Activated CD4-positive, alpha-beta T cell treated with anti-CD3 and anti-CD28 coated beads for 48 hours (primary cell): ENCODE measurements at regions not wholly inside any gene's neighbourhood (a gene's known extent, or its start where the extent isn't known, plus 50 kb on each side); places are given as distances from the start of the nearest gene placed in this dataset.
"Not testable (repeated sequence)": the region's sequence is repeated elsewhere in the genome, so short reads cannot be mapped to it uniquely, and the experiment has no call there.

Experiments
- DNase-seq: peaks from one replicate; pipeline ENCODE4 v3.0.0-alpha.2; 2020

DNA sequence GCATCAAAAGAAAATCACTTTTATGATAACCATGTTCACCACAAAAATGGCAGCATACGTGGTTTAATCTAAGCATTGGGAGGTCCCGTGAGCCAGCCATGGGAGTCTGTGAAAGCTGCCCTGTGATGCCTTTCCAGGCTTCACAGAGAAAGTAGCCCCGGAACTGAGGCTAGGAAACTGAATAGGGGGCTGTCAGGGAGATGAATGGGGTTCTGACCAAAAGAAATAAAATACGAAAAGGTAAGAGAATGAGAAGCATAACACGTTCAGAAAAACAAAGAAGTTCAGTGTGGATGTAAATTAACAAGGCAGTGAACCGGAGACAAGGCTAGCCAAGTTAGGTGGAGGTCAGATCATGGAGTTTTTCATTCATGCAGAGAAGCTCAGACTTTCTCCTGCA, 118.9 kb downstream of the ANXA2 start:
- DNase-seq = no peak

DNA sequence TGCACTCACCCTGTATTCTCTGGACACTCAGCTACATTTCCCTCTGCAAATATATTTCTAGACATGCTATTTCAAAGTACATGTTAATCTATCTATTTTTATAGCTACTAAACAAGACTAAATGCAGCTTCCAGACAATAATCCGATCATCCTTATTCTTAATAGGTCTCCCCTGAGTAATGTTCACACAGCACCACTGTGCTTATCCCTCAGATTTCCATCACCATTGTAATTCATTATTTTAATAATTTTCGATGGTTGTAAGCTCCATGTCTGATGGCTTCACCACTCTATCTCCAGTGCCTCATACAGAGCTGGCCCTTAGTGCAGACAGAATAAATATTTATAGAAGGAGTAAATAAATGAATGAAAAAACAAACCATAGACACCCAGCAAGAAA, 117.5 kb downstream of the ANXA2 start:
- no peak for DNase-seq

DNA sequence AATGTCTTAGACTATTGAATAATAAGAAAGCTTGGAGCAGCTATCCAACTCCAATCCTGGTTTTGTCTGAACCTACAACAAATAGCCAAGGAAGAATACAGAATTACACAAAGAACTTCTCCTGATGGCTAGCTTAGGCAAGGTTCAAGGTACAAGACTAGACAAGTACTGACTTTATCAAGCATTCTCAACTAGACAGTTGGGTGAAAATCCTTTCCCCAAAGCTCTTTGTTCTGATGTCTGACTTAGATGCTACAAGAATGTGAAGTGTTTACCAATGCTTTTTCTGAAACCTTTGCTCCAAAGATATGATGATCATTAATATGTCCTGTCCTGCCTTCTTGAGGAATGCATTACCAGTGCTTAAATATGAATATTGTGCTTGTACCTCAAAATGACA, 113.8 kb downstream of the ANXA2 start:
- DNase-seq = no peak

DNA sequence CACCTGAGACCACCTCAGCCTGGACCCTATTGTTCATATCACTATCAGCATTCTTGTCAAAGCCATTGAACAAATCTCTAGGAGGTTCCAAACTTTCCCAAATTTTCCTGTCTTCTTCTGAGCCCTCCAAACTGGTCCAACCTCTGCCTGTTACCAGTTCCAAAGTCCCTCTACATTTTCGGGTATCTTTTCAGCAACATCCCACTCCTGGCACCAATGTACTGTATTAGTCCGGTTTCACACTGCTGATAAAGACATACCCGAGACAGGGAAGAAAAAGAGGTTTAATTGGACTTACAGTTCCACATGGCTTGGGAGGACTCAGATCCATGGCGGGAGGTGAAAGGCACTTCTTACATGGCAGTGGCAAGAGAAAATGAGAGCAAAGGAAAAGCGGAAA, 101.9 kb downstream of the ANXA2 start:
- not testable (repeated sequence) for DNase-seq

DNA sequence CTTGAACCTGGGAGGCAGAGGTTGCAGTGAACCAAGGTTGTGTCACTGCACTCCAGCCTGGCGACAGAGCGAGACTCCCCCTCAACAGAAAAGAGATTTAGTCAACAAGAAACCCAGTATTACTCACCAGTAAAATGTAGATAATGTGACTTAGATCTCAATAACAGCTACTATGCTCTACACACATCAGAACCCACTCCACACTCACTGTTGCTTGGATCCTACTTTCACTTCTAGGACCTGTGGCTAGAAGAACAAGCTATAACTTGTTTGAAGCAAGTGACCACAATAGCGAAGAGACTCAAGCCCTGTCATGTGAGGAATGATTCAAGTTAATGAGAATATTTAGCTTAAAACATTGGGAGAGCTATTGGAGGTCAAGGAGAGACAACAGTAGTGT, 100.7 kb downstream of the ANXA2 start:
- DNase-seq = peak; percentile 3
